ENCODE measurements at regions not wholly inside any gene's neighbourhood (a gene's known extent, or its start where the extent isn't known, plus 50 kb on each side); places are given as distances from the start of the nearest gene placed in this dataset.

DNA sequence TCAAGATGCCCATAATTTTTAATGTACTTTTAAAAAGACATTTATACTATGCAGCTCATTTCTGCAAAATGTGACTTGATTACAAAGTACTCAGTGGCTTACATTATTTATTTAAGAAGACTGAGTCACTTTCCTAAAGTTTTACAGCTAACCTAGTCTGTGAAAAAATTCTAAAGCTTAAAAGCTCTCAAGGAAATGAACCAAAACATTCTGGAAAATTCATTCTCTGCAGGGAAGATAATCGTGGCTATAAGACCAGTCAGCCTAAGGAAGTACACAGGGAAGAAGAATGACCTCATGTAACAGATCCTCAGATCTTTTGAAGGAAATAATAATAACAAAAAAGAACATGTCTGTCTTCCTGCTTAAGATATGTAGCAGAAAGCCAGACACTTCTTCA is 232.1 kb upstream of the STK17B start:
- no peak for DNase-seq

GRCh38 chr2:196404276-196404675 is 232.9 kb upstream of the STK17B start:
- no peak for DNase-seq

DNA sequence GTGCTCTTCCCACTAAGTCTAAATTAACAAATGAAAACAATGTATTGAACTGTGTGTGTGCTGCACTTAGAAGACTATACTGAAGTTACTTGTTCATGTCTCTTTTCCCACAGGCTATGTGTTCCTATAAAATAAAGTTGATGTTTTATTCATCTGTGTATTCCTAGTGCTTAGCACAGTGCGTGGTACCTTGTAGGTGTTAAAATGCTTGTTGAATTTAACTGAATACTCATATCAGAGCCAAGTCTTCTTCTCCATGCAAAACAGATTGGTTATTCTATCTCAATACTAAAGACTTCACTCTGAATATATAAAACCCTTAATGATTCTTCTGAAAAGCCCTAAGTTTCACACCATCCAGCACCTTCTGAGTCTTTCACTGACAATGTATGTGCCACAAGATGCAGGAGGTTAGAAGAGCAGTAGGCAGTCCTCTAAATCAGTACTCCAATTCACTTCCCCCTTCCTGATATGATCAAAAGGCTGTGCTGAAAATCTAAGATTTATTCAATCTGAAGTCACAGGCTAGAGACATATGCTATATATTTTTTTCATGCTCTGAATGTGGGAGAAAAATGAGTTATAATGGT is 231.7 kb upstream of the CCDC150 start:
- no peak for DNase-seq

DNA sequence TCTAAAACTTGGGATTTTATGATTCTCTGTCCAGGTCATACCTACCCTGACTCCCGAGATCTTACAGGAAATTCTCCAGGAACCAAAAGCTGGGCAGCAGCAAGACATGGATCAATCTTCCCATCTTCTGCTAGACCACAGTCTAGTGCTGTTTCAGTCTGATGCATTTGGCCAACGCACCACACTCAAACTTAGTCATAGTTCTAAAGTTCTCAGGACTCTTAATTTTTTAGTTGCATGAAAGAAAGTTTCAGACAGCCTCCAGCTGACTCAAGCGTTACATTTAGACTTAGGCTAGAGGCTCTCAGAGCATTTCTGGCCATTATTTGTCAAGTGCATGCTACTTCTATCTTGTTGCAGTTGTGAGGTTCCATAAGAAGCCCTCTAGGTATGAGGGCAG is 230.1 kb upstream of the CCDC150 start:
- DNase-seq = no peak

DNA sequence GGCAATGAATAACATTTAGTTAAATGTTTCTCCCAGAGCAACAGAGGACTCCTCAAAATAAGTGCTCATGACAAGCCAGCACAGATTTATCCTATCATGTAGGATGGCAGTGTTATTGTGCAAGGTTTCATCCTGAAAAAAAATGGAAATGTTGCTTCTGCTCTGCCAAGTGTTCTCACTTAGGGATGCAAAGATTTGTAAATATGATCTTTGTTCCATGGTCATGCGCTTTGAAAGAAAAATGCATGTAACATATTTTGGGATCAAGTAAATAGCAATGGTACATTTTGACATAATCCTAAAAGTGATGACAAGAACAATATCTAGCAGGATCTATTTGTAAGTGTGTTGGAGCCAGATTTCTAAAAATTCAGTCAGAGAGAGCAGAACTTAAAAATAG is 229.5 kb upstream of the CCDC150 start:
- no peak for DNase-seq

DNA sequence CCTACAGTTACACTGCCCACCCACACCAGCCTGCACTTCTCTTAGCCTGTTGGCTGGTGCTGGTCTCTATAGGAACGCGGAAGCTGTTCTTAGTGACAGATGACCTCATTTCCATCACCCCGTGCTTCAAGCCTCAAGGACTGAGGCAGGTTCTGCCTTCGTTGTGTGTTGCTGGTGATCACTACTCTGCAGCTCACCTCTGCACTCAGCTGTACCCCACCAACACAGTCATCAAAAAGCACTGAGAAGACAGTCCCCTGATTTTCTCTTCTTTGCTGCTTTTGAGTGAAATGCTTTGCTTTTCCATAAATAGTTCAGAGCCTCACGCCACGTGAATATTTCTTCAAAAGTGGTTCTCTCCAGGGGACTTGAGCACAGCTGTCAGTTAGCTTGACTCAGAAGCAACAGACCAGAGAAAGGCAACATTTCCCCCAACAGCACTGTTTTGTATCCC is 225.7 kb upstream of the CCDC150 start:
- no peak for DNase-seq

- DNase-seq = no peak
Observed at GRCh38 chr2:196415384-196415783, 224.1 kb upstream of the CCDC150 start.

DNA sequence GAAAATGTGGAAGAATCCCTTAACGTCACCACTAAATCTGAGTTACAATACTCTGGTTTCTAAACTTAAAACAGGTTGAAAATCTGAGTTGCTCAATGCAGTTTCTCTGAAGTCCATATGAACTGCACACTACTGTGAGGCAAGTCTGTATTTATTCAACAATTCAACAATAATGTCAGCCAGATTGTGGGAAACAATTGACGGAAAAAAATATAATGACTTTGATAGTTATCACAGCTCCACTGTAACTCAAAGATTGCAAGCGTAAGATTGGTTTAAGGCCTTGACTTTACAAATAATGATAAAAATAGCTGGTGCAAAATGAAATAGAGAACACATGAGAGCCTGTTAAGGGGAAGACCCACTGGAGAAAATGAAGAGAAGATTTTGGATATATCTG is 219.4 kb upstream of the CCDC150 start:
- no peak for DNase-seq

- DNase-seq = no peak
Observed at GRCh38 chr2:196421880-196422279, 217.6 kb upstream of the CCDC150 start.

DNA sequence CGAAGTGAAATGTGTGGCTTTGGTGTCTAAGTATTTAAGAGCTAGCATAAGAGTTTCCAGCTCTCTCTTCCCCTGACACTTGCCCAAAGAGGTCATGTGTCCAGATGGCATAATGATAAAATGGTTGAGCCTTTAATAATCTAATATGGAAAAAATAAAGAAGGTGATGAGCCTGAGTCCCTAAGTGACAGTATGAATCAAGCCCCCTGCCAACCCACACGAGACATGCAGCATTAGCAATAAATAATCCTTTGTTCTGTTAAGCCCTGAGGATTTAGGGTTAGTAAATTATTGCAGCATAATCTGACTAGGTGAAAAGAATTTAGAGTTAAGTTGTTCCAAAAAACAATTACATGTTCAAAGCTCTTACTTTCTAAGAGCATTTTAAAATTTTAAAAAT is 217.2 kb upstream of the CCDC150 start:
- DNase-seq = no peak

GRCh38 chr2:196426122-196426521 is 213.4 kb upstream of the CCDC150 start:
- DNase-seq = no peak

GRCh38 chr2:196427986-196428634 is 211.4 kb upstream of the CCDC150 start:
- DNase-seq = no peak

GRCh38 chr2:196431076-196431475 is 208.4 kb upstream of the CCDC150 start:
- no peak for DNase-seq

DNA sequence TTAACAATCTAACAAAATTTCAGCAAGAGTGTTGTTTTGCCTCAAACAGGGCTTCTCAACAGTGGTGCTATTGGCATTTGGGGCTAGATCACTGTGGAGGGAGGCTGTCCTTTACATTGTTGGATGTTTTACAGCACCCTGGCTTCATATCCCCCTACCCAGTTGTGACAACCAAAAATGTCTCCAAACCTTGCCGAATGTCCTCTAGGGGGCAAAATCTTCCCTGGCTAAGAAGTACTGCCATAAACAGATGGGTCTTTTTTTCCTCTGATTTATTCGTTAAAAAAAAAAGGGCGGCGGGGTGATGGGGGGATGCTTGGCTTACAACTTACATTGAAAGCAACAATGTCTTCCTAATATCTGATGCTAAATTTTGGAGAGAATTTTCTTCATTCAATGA is 207.6 kb upstream of the CCDC150 start:
- no peak for DNase-seq

- no peak for DNase-seq
Observed at GRCh38 chr2:196433116-196433515, 206.4 kb upstream of the CCDC150 start.

- DNase-seq = no peak
Observed at GRCh38 chr2:196434217-196434616, 205.3 kb upstream of the CCDC150 start.

DNA sequence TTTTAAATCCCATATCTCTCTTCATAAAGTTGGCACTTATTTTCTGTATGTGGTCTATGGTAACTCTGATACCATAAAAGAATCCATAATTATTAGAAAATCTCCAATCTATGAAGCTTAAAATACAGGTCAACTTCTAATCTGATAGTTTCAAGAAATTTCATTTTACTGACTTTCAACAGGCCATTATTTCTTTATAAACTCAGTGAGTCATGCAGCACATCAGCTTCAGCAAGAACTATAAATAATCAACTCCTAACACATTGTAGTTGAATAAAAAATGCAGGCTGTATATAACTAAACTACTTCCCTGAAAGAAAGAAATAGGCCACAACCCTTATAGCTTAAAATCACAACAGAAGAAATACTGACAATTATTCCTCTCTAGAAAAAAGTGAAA is 204.3 kb upstream of the CCDC150 start:
- DNase-seq = no peak

- no peak for DNase-seq
Observed at GRCh38 chr2:196437626-196438025, 201.9 kb upstream of the CCDC150 start.

GRCh38 chr2:196439760-196440159 is 199.8 kb upstream of the CCDC150 start:
- no peak for DNase-seq

DNA sequence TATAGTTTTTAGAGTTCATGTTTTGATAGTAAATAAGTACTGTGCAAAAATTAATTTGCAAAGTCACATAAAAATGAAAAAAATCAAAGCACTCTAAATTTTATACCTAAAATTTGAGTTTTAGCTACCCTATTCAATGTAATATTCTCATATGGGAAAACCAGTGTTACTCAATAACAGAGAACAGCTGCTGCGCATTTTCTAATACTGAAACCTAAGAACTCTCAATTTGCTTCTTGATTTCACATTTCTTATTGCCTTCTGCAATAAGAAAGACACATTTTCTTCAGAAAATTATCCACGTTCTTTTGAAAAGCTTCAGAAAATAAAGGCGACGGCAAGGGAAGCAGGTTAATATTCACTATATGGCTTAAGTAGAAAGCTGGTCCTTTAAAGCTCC is 199.1 kb upstream of the CCDC150 start:
- DNase-seq = no peak

DNA sequence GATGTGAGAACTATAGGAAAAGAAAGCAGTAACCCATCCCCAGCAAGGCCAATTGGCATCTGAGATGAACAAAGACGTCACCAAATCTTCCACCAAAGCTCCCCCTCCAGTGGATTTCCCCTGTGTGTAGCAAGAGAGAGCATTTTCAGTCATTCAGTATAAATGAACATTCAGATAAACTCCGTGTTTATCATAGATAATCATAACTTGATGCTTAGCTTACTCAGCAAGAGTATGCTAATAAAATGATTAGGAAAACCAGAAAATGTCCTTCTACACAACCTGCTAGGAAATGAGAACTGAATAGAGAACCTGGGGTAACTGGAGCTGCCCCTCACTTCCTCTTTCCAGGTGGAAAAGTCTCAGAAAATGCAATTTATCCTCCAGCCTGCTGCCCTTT is 198.0 kb upstream of the CCDC150 start:
- no peak for DNase-seq

- DNase-seq = no peak
Observed at GRCh38 chr2:196442211-196442610, 197.3 kb upstream of the CCDC150 start.

- DNase-seq = no peak
Observed at GRCh38 chr2:196444442-196444841, 195.1 kb upstream of the CCDC150 start.

DNA sequence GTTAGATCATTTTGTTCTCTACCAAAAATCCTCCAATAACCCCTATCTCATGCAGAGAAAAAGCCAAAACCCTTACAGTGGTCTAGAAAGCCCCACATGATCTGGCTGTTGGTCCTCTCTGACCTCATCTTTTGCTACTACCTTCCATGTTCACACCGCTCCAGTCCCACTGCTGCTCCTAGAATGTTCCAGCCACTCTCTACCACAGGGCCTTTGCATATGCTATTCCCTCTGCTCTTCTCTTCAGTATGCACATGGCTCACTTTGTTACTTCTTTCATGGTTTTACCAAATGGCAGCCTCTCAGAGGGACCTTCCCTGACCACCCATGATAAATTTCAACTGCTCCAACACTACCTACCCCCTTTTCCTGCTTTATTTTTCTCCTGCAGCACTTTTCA is 193.5 kb upstream of the CCDC150 start:
- no peak for DNase-seq

GRCh38 chr2:196448407-196449079 is 191.0 kb upstream of the CCDC150 start:
- DNase-seq = no peak
